GM12892 (cell line): ENCODE measurements at regions not wholly inside any gene's neighbourhood (a gene's known extent, or its start where the extent isn't known, plus 50 kb on each side); places are given as distances from the start of the nearest gene placed in this dataset.

Experiments
- POLR2AphosphoS5 ChIP-seq: IDR thresholded peaks from 2 replicates; pipeline ENCODE4 v1.6.1; 2011; ENCODE audit warnings: low read depth, low read length, control low read depth
- TAF1 ChIP-seq: IDR thresholded peaks from 2 replicates; pipeline ENCODE4 v1.6.1; 2011; ENCODE audit warnings: low read depth, mild to moderate bottlenecking, control low read depth, low read length, borderline replicate concordance

- TF ChIP-seq TAF1 = no peak
- no peak for TF ChIP-seq POLR2AphosphoS5
Observed at GRCh38 chr1:224518528-224518927, 83.9 kb upstream of the WDR26 start.
